ENCODE measurements at regions not wholly inside any gene's neighbourhood (a gene's known extent, or its start where the extent isn't known, plus 50 kb on each side); places are given as distances from the start of the nearest gene placed in this dataset.

DNA sequence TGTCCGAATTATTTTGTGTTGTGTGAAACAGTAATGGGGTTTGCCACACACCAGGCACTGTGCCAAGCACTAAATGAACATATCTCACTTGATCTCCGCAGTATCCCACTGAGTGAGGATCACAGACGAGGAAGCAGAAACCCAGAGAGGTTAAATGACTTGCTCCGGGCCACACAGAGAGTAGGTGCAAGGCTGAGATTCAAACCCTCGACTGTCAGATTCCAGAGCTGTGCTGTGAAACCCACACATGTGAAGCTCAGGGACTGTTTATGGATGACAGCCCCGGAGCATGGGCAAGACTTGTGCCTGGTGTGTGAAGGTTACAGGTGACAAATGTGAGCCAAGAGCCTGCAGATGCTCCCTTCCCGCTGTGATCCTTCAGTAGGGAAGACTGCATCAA lies 87.8 kb upstream of the SIRPA start:
- CTCF ChIA-PET, result no interaction called here
- H3K27ac Mint-ChIP-seq (ENCODE audit: unreplicated experiment), result no peak overlapping the region
- TF ChIP-seq, protein P1, sequence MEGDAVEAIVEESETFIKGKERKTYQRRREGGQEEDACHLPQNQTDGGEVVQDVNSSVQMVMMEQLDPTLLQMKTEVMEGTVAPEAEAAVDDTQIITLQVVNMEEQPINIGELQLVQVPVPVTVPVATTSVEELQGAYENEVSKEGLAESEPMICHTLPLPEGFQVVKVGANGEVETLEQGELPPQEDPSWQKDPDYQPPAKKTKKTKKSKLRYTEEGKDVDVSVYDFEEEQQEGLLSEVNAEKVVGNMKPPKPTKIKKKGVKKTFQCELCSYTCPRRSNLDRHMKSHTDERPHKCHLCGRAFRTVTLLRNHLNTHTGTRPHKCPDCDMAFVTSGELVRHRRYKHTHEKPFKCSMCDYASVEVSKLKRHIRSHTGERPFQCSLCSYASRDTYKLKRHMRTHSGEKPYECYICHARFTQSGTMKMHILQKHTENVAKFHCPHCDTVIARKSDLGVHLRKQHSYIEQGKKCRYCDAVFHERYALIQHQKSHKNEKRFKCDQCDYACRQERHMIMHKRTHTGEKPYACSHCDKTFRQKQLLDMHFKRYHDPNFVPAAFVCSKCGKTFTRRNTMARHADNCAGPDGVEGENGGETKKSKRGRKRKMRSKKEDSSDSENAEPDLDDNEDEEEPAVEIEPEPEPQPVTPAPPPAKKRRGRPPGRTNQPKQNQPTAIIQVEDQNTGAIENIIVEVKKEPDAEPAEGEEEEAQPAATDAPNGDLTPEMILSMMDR (IDR thresholded peaks at IDR 0.05; ENCODE audit: unreplicated experiment), result no peak
- peaks cover 43% of the 10 kb centered on the region for H3K4me1 Mint-ChIP-seq (ENCODE audit: low read depth, unreplicated experiment)
- no TSS peak for BruUV-seq (replicated peaks)
- H3K27me3 Mint-ChIP-seq (ENCODE audit: unreplicated experiment), result no peaks in the 10 kb centered on the region
- H3K9me3 Mint-ChIP-seq (ENCODE audit: low read depth, unreplicated experiment), result no peaks in the 10 kb centered on the region
- H3K36me3 Mint-ChIP-seq (ENCODE audit: insufficient read depth, unreplicated experiment), result no peaks in the 10 kb centered on the region
- intact Hi-C loops (cut with micrococcal nuclease; ENCODE audit: unreplicated experiment), result no loop called here
- no peak for DNase-seq
- no peak overlapping the region for H3K4me3 Mint-ChIP-seq (ENCODE audit: low read depth, unreplicated experiment)

DNA sequence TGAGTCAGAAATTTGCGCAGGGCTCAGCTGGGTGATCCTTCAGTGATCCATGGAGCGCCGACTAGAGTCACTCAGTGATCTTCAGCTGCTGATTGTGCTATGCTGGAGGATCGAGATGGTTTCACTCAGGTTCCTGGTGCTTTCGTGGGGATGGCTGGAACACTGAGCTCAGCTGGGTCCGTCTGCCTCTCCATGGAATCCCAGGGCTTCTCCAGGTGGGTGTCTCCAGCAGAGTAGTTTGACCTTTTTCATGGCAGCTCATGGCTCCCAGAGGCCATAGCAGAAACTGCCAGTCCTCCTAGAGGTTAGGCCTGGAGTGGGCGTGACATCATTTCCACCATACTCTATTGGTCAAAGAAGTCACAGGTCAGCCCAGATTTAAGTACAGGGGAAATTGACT lies 88.8 kb upstream of the SIRPA start:
- BruUV-seq (replicated peaks), result no TSS peak
- Mint-ChIP-seq H3K4me1 (ENCODE audit: low read depth, unreplicated experiment) (peaks cover 48% of the 10 kb centered on the region), H3K27ac (ENCODE audit: unreplicated experiment) (no peak overlapping the region), H3K4me3 (ENCODE audit: low read depth, unreplicated experiment) (no peak overlapping the region), H3K36me3 (ENCODE audit: insufficient read depth, unreplicated experiment) (no peaks in the 10 kb centered on the region), H3K9me3 (ENCODE audit: low read depth, unreplicated experiment) (no peaks in the 10 kb centered on the region), H3K27me3 (ENCODE audit: unreplicated experiment) (no peaks in the 10 kb centered on the region)
- intact Hi-C loops (cut with micrococcal nuclease; ENCODE audit: unreplicated experiment), result no loop called here
- TF ChIP-seq, protein P1 (IDR thresholded peaks at IDR 0.05; ENCODE audit: unreplicated experiment), result no peak
- no peak for DNase-seq
- CTCF ChIA-PET, result interaction anchor here (1.4 kb wide), 1 partner anchor 22 kb away, joined by 4 read pairs; no protein-coding TSS in a partner anchor

DNA sequence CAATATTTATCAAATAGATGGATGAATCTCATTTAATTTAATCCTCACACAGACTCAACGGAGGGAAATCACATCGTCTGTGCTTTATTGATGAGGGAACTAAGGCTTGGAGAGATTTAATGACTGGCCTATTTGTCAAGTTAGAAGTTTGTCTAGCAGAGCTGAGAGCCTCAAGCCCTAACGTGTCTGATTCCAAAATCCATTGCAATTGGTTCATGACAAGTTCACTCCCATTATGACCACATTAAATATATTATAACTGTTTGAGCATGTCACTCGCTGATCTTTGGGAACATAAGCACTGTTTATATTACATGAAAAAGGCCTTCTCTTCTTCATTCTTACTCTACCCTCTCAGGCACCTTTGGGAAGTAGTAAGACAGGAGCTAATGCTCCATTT lies 89.4 kb upstream of the SIRPA start:
- no TSS peak for BruUV-seq (replicated peaks)
- intact Hi-C loops (cut with micrococcal nuclease; ENCODE audit: unreplicated experiment), result no loop called here
- Mint-ChIP-seq H3K27me3 (ENCODE audit: unreplicated experiment) (no peaks in the 10 kb centered on the region), H3K4me1 (ENCODE audit: low read depth, unreplicated experiment) (peaks cover 42% of the 10 kb centered on the region), H3K4me3 (ENCODE audit: low read depth, unreplicated experiment) (no peak overlapping the region), H3K9me3 (ENCODE audit: low read depth, unreplicated experiment) (no peaks in the 10 kb centered on the region), H3K27ac (ENCODE audit: unreplicated experiment) (no peak overlapping the region), H3K36me3 (ENCODE audit: insufficient read depth, unreplicated experiment) (no peaks in the 10 kb centered on the region)
- no peak for DNase-seq
- TF ChIP-seq, protein P1 (IDR thresholded peaks at IDR 0.05; ENCODE audit: unreplicated experiment), result no peak
- CTCF ChIA-PET, result interaction anchor here (1.4 kb wide), 1 partner anchor 23 kb away, joined by 4 read pairs; no protein-coding TSS in a partner anchor

DNA sequence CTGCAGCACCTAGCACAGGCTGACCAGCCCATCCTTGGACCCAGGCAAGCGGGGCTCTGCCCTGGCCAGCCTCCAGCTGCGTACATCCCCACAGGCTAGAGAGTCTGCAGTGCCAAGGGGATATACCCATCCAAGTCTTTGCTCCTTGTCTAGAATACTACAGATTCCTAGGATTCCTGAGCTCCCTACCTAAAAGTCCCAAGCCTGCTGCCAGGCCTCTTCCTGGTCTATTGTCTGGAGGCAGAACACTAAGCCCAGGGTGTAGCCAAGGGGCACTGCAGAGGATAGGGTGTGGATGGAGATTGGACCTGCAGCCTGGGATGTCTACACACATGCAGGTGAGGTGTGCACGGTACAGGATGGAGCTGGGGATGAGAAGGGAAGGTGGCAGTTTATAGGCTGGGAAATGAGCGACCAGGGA lies 90.0 kb upstream of the SIRPA start:
- Mint-ChIP-seq H3K27ac (ENCODE audit: unreplicated experiment) (no peak overlapping the region), H3K27me3 (ENCODE audit: unreplicated experiment) (no peaks in the 10 kb centered on the region), H3K4me3 (ENCODE audit: low read depth, unreplicated experiment) (no peak overlapping the region), H3K9me3 (ENCODE audit: low read depth, unreplicated experiment) (no peaks in the 10 kb centered on the region), H3K36me3 (ENCODE audit: insufficient read depth, unreplicated experiment) (no peaks in the 10 kb centered on the region), H3K4me1 (ENCODE audit: low read depth, unreplicated experiment) (peaks cover 36% of the 10 kb centered on the region)
- TF ChIP-seq, protein P1 (IDR thresholded peaks at IDR 0.05; ENCODE audit: unreplicated experiment), result no peak
- CTCF ChIA-PET, result no interaction called here
- no TSS peak for BruUV-seq (replicated peaks)
- intact Hi-C loops (cut with micrococcal nuclease; ENCODE audit: unreplicated experiment), result no loop called here
- DNase-seq, result no peak
